ENCODE measurements at regions not wholly inside any gene's neighbourhood (a gene's known extent, or its start where the extent isn't known, plus 50 kb on each side); places are given as distances from the start of the nearest gene placed in this dataset.
"Not testable (repeated sequence)": the region's sequence is repeated elsewhere in the genome, so short reads cannot be mapped to it uniquely, and the experiment has no call there.

DNA sequence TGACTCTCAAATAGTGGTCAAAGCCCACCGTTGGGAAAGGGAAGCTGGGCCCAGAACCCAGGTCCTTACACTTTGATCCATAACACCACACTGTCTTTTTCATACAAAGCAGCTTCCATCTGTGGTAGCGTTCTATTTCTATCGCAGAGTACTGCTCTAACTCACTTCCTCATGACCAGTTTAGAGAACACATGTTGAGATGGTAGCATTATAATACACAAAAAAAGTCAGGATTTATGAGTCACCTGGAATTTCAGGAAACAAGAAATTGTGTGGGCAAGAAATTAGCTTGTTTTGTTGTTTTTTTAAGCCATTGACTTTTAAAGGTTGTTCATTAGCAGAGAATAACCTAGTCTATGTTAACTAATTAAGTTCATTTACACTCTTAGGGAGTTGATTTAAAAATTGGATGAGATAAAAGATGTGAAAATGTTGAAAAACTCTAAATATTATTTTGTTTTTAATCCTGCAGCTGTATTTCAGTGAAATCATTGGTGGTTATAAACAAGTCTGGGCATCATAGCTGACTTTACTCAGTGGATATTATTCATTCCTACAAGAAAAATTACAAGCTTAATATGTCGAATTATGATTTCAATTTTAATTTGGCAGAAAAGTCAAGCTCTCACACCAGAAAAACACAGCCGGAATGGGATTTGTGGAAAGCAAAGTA, 1011.1 kb upstream of the HS3ST1 start:
- 68 to 78% (median 71%) methylated on average over 5 of the region's 5 CpGs for WGBS, 4 donors

DNA sequence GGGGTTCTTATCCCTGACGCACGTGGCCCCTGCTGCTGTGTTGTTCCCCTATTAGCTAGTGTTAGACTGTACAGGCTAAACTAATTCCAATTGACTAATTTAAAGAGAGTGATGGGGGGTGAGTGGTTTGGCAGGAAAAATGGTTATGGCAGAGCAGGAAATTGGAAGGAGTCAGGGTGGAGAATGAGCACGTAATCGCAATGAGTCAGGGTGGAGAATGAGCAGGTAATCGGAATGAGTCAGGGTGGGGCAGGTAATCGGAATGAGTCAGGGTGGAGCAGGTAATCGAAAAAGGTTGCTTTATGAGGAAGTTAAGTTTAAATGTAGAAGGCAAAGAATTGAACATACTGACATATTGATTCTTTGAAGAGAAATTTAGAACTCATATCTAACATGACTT, 1002.6 kb upstream of the HS3ST1 start:
- H3K27me3 ChIP-seq; H3K4me3 ChIP-seq; DNase-seq; H3K9me3 ChIP-seq (replicated peaks in 1 of 3); H3K4me1 ChIP-seq (replicated peaks in 1 of 2); H3K36me3 ChIP-seq (replicated peaks in 1 of 2); intact Hi-C loops (cut with DNase I); H3K27ac ChIP-seq: not testable (repeated sequence)
- WGBS, 4 donors, result 82 to 95% (median 86%) methylated on average over 7 of the region's 7 CpGs

More for the DNA sequence above, 1011.1 kb upstream of the HS3ST1 start:
- H3K27ac ChIP-seq, result no peak overlapping the region
- no peak overlapping the region for H3K4me3 ChIP-seq
- H3K4me1 ChIP-seq (replicated peaks in 1 of 2), result no peaks in the 10 kb centered on the region
- intact Hi-C loops (cut with DNase I), result no loop called here
- no peaks in the 10 kb centered on the region for H3K9me3 ChIP-seq (replicated peaks in 1 of 3)
- H3K27me3 ChIP-seq, result no peaks in the 10 kb centered on the region
- H3K36me3 ChIP-seq (replicated peaks in 1 of 2), result no peaks in the 10 kb centered on the region
- no peak for DNase-seq
- TF ChIP-seq, protein P1, sequence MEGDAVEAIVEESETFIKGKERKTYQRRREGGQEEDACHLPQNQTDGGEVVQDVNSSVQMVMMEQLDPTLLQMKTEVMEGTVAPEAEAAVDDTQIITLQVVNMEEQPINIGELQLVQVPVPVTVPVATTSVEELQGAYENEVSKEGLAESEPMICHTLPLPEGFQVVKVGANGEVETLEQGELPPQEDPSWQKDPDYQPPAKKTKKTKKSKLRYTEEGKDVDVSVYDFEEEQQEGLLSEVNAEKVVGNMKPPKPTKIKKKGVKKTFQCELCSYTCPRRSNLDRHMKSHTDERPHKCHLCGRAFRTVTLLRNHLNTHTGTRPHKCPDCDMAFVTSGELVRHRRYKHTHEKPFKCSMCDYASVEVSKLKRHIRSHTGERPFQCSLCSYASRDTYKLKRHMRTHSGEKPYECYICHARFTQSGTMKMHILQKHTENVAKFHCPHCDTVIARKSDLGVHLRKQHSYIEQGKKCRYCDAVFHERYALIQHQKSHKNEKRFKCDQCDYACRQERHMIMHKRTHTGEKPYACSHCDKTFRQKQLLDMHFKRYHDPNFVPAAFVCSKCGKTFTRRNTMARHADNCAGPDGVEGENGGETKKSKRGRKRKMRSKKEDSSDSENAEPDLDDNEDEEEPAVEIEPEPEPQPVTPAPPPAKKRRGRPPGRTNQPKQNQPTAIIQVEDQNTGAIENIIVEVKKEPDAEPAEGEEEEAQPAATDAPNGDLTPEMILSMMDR (IDR thresholded peaks at IDR 0.05), result no peak
- no peak for TF ChIP-seq POLR2A (IDR thresholded peaks at IDR 0.05)

DNA sequence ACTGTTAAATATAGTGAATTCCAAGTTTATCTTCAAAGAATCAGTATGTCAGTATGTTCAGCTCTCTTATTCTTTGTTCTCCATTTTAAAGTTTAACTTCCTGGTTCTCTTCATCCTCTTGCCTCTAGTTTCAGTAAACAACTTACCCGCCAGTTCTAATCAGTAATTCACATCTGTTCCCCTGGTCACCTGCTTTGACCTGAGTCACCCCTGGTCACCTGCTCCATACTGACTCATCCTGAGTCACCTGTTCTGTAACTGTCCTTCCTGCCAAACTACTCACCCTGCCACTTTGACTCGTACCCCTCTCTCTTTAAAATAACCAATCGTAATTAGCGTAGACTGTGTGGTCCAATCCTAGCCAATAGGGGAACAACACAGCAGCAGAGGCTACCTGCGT, 992.7 kb upstream of the HS3ST1 start:
- intact Hi-C loops (cut with DNase I), result no loop called here
- Histone ChIP-seq H3K27me3 (no peaks in the 10 kb centered on the region), H3K36me3 (replicated peaks in 1 of 2) (no peaks in the 10 kb centered on the region), H3K4me1 (replicated peaks in 1 of 2) (no peaks in the 10 kb centered on the region), H3K4me3 (no peak overlapping the region), H3K27ac (no peak overlapping the region), H3K9me3 (replicated peaks in 1 of 3) (no peaks in the 10 kb centered on the region)
- no peak for DNase-seq
- TF ChIP-seq, protein P1 (IDR thresholded peaks at IDR 0.05), result no peak
- TF ChIP-seq POLR2A (IDR thresholded peaks at IDR 0.05), result no peak
- WGBS, 4 donors, result 82 to 87% (median 83%) methylated on average over 5 of the region's 5 CpGs

DNA sequence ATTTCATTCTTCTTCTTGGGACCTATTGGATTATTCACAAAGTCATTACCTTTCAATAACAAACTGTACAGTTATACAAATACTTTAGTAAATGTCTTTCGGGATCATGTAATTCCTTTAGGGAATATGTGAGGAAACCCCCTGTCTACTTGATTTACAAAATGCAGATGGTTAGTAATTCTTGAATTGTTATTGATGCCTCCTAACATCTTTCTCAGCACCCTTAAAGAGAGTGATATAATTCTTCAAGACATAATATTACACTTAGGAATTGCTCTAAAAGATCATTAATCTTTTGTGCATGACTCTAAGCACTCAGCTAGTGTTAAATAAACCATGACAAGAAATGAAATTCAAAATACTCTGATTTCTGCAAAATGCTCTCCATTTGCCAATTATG, 988.1 kb upstream of the HS3ST1 start:
- Histone ChIP-seq H3K9me3 (replicated peaks in 1 of 3) (no peaks in the 10 kb centered on the region), H3K27ac (no peak overlapping the region), H3K4me3 (no peak overlapping the region), H3K27me3 (no peaks in the 10 kb centered on the region), H3K36me3 (replicated peaks in 1 of 2) (no peaks in the 10 kb centered on the region), H3K4me1 (replicated peaks in 1 of 2) (no peaks in the 10 kb centered on the region)
- WGBS, 4 donors, result 68 to 88% (median 74%) methylated on average over 1 of the region's 1 CpG
- intact Hi-C loops (cut with DNase I), result no loop called here
- no peak for DNase-seq
- no peak for TF ChIP-seq POLR2A (IDR thresholded peaks at IDR 0.05)

DNA sequence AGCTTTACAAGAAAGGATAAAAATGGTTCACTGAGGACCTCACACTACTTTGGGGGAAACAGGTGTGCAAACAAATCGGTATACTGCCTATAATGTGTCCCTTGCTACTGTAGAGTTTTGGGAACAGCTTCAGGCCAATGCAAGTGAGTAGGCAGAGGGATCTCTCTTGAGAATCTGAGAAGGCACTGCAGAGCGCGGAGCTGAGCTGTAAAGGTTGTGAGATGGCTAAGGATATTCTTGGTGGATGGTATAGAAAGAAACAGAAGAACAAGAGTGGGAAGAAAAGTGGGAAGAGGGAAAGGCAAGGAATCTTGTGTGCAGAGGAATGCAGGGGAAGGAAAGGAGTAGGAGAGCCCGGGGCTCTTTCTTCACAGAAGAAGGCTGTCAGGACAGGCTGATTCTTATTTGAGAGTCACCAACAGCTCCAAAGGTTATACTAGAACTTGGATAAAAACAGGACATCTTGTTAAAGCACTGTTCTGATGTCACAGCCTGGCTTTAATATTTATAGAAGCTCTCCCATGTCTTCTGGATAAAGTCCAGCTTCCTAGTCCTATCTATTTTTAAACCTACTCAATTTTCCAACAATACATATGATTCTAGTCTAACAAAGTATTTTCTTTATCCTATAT, 985.6 kb upstream of the HS3ST1 start:
- no peak for DNase-seq
- WGBS, 4 donors, result 83 to 89% (median 84%) methylated on average over 4 of the region's 4 CpGs
- no peaks in the 10 kb centered on the region for H3K27me3 ChIP-seq
- no peaks in the 10 kb centered on the region for H3K9me3 ChIP-seq (replicated peaks in 1 of 3)
- no peak overlapping the region for H3K27ac ChIP-seq
- intact Hi-C loops (cut with DNase I), result no loop called here
- TF ChIP-seq, protein P1 (IDR thresholded peaks at IDR 0.05), result no peak
- no peak for TF ChIP-seq POLR2A (IDR thresholded peaks at IDR 0.05)
- H3K36me3 ChIP-seq (replicated peaks in 1 of 2), result no peaks in the 10 kb centered on the region
- no peak overlapping the region for H3K4me3 ChIP-seq
- H3K4me1 ChIP-seq (replicated peaks in 1 of 2), result no peaks in the 10 kb centered on the region
